NT2/D1 (cell line): ENCODE measurements at regions not wholly inside any gene's neighbourhood (a gene's known extent, or its start where the extent isn't known, plus 50 kb on each side); places are given as distances from the start of the nearest gene placed in this dataset.

Experiments
- SUZ12 ChIP-seq: IDR thresholded peaks from 2 replicates; pipeline ENCODE4 v1.6.1; 2011; ENCODE audit not compliant: insufficient read length, insufficient read depth; ENCODE audit errors: extremely low read depth
- YY1 ChIP-seq: IDR thresholded peaks from 2 replicates; pipeline ENCODE4 v1.6.1; 2011; ENCODE audit not compliant: insufficient read length, insufficient read depth
- ZNF274 ChIP-seq: IDR thresholded peaks from 2 replicates; pipeline ENCODE4 v1.6.1; 2011; ENCODE audit warnings: mild to moderate bottlenecking, low read depth, low read length

GRCh38 chr13:111396457-111396856 is 76.0 kb downstream of the TEX29 start:
- TF ChIP-seq SUZ12 = no peak
- TF ChIP-seq YY1 = no peak
- no peak for TF ChIP-seq ZNF274
